Prostate gland (tissue), 2 donors: ENCODE measurements at regions not wholly inside any gene's neighbourhood (a gene's known extent, or its start where the extent isn't known, plus 50 kb on each side); places are given as distances from the start of the nearest gene placed in this dataset.

Experiments
- DNase-seq: peaks from one replicate; pipeline ENCODE4 v3.0.0-alpha.2; 2019; ENCODE audit warnings: low spot score
- H3K27ac ChIP-seq, 2 donors: fragments of 200-600 bp; sonication (generic); 2 replicates each; pipeline ENCODE4 v1.5.1; 2017 to 2019
- H3K27me3 ChIP-seq: fragments of 200-600 bp; sonication (generic); replicated peaks from 2 replicates; pipeline ENCODE4 v1.5.1; 2019; ENCODE audit not compliant: insufficient read depth
- H3K36me3 ChIP-seq, 2 donors: fragments of 200-600 bp; sonication (generic); 1 replicate in 1 of 2; 2 replicates in 1 of 2; pipeline versions ENCODE4 v1.5.1 to v1.8.1; 2017 to 2019
- H3K4me1 ChIP-seq: fragments of 200-600 bp; sonication (generic); replicated peaks from 2 replicates; pipeline ENCODE4 v1.5.1; 2019
- H3K4me3 ChIP-seq, 2 donors: fragments of 200-600 bp; sonication (generic); 2 replicates each; pipeline ENCODE4 v1.5.1; 2017 to 2019
- H3K9me3 ChIP-seq: fragments of 200-600 bp; sonication (generic); 2 replicates; pipeline ENCODE4 v1.5.1; 2017
- CTCF ChIP-seq, 4 experiments: fragments of 200-600 bp in 2 of 4; fragments of 450-650 bp in 2 of 4; sonication (generic) in 2 of 4; IDR thresholded peaks; 1 replicate in 3 of 4; 2 replicates in 1 of 4; pipeline ENCODE4 v1.5.1; 2016 to 2019; ENCODE audit warnings: antibody characterized with exemption in 4 of 4, mild to moderate bottlenecking in 2 of 4, moderate library complexity in 2 of 4
- POLR2A ChIP-seq: fragments of 450-650 bp; IDR thresholded peaks from one replicate; pipeline ENCODE4 v1.6.1; 2016; ENCODE audit warnings: antibody characterized with exemption, mild to moderate bottlenecking
- POLR2AphosphoS5 ChIP-seq: sonication (generic); formaldehyde crosslinking; IDR thresholded peaks from one replicate; pipeline ENCODE4 v1.6.1; 2017; ENCODE audit warnings: antibody characterized with exemption
- WGBS: methylation state at CpG from one replicate; pipeline ENCODE4 v1.1.5; 2018; 5-methylcytosine and 5-hydroxymethylcytosine counted together
- intact Hi-C: fragments of 100-400 bp; cut with DNase I; formaldehyde crosslinking; loops from one replicate; pipeline ENCODE4 v1.14.2; 2022

DNA sequence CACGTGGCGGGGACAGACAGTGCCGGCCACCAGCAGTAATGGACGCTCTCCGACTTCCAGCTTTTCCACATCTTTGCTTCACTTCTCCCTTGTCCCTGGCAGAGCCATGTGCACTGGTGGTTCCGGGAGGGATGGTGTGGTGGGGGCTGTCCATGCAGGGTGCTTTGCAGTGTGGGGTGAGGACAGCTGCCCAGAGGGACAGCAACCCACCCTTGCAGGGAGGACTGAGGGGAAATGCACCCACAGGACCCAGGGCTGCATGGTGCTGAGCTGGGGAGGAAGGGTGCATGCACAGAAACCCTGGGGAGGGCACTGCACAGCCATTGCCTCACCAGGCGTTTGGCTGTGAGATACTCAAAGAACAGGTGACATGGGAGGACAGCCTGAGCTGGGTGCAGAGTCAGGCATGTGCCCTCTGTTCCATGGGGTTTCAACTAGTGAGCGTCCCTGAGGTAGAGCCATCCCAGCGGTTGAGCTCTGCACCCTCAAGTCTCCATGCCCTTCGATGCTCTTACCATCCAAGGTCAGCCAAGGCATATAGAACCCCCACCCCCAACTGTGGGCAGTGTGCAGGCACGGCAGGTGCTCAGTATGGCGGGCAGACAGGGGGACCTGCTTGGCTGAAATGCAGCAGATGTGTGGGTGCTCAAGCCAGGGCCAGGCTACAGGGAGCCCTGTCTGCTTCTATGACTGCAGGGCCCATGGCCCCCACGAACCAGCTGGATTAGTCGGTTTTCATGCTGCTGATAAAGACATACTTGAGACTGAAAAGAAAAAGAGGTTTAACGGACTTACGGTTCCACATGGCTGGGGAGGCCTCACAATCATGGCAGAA, 239.7 kb downstream of the TTLL2 start:
- DNase-seq, result no peak
- 96% methylated on average over 16 of the region's 16 CpGs for WGBS

DNA sequence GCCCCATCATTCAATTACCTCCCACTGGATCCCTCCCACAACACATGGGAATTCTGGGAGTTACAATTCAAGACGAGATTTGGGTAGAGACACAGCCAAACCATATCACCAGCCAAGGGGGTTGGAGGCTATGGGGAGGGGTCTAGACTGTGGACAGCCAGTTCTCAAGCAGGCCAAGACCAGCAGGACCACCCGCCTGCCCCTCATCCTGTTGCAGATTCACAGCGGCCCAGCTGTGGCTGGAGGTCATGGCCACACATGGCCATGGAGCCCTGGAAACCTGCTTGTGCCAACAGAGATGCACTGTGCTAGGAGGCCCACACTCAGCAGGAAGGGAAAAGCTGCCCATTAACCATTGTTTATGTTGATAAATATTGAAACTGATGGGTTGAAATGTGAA, 240.5 kb downstream of the TTLL2 start:
- no peak overlapping the region for H3K27ac ChIP-seq
- intact Hi-C loops, result no loop called here
- 94% methylated on average over 3 of the region's 3 CpGs for WGBS
- H3K9me3 ChIP-seq, result no peaks in the 10 kb centered on the region
- H3K4me3 ChIP-seq, result no peak overlapping the region
- H3K36me3 ChIP-seq, result no peaks in the 10 kb centered on the region
- no peaks in the 10 kb centered on the region for H3K4me1 ChIP-seq
- TF ChIP-seq POLR2AphosphoS5 (no peak), CTCF (IDR thresholded peaks at IDR 0.05) (no peak), POLR2A (no peak)
- DNase-seq, result no peak
- no peaks in the 10 kb centered on the region for H3K27me3 ChIP-seq

More for the DNA sequence above, 239.7 kb downstream of the TTLL2 start:
- H3K36me3 ChIP-seq, result no peaks in the 10 kb centered on the region
- H3K9me3 ChIP-seq, result no peaks in the 10 kb centered on the region
- no peaks in the 10 kb centered on the region for H3K4me1 ChIP-seq
- H3K4me3 ChIP-seq, result no peak overlapping the region
- H3K27ac ChIP-seq, result no peak overlapping the region
- intact Hi-C loops, result no loop called here
- H3K27me3 ChIP-seq, result no peaks in the 10 kb centered on the region
- TF ChIP-seq CTCF (IDR thresholded peaks at IDR 0.05), result no peak

DNA sequence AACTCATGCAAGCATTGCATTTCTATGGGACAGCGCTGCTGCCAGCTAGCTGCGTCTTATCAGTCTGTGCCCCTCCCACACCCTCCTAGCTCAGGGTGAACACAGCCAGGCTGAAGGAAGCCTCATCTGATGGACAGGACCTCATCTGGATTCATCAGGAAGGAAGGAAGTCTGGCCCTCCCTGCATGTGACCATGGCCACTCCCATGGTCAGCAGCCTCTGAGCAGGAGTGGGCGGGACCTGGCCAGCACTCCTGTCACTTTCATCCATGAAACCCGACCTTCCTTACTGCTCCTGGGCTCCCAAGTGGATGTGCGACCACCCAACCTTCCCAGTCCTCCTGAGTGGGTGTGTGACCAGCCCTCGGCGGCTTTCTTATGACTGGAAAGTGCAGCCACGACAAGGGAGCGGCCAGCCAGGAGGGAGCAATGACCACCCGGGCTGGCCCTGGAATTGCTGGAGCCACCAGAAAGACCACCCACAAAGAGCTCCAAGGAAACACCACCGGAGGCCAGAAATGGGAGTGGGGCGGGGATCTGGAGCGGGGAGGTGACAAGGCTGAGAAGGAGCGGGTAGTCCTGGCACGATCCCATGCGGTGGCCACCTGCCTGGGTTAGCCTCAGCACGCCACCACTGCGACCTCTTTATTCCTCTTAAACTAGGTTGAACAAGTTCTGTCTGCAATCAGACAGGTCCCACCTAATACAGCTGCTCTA, 241.2 kb downstream of the TTLL2 start:
- Histone ChIP-seq H3K27me3 (no peaks in the 10 kb centered on the region), H3K4me1 (no peaks in the 10 kb centered on the region), H3K9me3 (no peaks in the 10 kb centered on the region), H3K4me3 (no peak overlapping the region), H3K36me3 (no peaks in the 10 kb centered on the region), H3K27ac (no peak overlapping the region)
- intact Hi-C loops, result no loop called here
- WGBS, result 64% methylated on average over 18 of the region's 18 CpGs
- no peak for TF ChIP-seq CTCF (IDR thresholded peaks at IDR 0.05)
- TF ChIP-seq POLR2AphosphoS5, result peak; percentile 20
- no peak for TF ChIP-seq POLR2A
- no peak for DNase-seq

GRCh38 chr6:167566711-167567141, 241.8 kb downstream of the TTLL2 start:
- no peak overlapping the region for H3K27ac ChIP-seq
- H3K27me3 ChIP-seq, result no peaks in the 10 kb centered on the region
- H3K4me3 ChIP-seq, result no peak overlapping the region
- H3K9me3 ChIP-seq, result no peaks in the 10 kb centered on the region
- no peak for DNase-seq
- intact Hi-C loops, result no loop called here
- no peaks in the 10 kb centered on the region for H3K36me3 ChIP-seq
- TF ChIP-seq POLR2A, result no peak
- no peak for TF ChIP-seq POLR2AphosphoS5
- no peak for TF ChIP-seq CTCF (IDR thresholded peaks at IDR 0.05)
- no peaks in the 10 kb centered on the region for H3K4me1 ChIP-seq
- 83% methylated on average over 13 of the region's 13 CpGs for WGBS
